Omental fat pad (tissue), 3 donors: ENCODE measurements at regions not wholly inside any gene's neighbourhood (a gene's known extent, or its start where the extent isn't known, plus 50 kb on each side); places are given as distances from the start of the nearest gene placed in this dataset.

Experiments
- ATAC-seq: fragments of 150-250 bp; one replicate; pipeline ENCODE4 v1.9.1; 2016; ENCODE audit warnings: mild to moderate bottlenecking, moderate library complexity; ENCODE audit not compliant: low FRiP score
- DNase-seq: peaks from one replicate; pipeline ENCODE4 v3.0.0-alpha.2; 2019; ENCODE audit warnings: low spot score
- TF ChIP-seq, protein P1 (sequence below), 3 donors: fragments of 450-650 bp; IDR thresholded peaks; one replicate each; pipeline ENCODE4 v1.5.1; 2016 to 2017; ENCODE audit warnings: antibody characterized with exemption in 3 of 3, mild to moderate bottlenecking in 3 of 3, moderate library complexity in 2 of 3

DNA sequence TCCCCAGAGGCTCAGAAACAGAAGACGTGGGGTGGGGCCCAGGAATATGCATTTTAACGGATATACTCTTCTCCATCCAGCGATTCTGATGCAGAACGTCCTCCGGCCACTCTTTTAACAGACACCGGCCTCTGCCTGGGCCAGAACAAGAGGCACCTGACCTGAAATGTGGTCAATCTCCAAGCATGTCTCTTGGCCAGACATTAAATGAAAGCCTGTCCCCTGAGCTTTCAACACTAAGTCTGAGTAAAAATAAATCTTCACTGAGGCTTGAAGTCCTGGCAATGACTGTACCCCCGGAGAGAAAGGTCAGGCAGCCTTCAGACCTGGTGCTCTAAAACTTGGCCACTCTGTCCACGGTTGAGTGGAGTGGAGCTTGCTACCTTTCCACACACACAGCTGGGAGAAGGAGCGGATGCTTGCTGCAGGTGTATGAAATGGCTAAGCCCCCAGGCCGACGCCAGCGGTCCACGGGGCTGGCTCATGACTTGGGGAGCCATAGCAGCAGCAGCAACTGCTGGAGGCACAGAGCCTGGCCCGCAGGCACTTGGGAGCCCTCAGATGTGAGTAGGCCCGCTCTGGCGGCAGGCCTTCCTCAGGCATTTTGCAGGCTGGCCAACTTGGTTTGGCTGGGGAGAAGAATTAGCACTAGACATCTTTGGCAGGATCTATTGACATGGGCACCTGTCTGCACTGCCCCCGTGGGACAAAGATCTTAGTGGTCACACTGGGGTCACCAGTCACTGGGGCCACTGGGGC, 79.7 kb downstream of the TMEM17 start:
- TF ChIP-seq, protein P1, sequence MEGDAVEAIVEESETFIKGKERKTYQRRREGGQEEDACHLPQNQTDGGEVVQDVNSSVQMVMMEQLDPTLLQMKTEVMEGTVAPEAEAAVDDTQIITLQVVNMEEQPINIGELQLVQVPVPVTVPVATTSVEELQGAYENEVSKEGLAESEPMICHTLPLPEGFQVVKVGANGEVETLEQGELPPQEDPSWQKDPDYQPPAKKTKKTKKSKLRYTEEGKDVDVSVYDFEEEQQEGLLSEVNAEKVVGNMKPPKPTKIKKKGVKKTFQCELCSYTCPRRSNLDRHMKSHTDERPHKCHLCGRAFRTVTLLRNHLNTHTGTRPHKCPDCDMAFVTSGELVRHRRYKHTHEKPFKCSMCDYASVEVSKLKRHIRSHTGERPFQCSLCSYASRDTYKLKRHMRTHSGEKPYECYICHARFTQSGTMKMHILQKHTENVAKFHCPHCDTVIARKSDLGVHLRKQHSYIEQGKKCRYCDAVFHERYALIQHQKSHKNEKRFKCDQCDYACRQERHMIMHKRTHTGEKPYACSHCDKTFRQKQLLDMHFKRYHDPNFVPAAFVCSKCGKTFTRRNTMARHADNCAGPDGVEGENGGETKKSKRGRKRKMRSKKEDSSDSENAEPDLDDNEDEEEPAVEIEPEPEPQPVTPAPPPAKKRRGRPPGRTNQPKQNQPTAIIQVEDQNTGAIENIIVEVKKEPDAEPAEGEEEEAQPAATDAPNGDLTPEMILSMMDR (IDR thresholded peaks at IDR 0.05) = no peak
- DNase-seq (no peak), ATAC-seq (no peak)

DNA sequence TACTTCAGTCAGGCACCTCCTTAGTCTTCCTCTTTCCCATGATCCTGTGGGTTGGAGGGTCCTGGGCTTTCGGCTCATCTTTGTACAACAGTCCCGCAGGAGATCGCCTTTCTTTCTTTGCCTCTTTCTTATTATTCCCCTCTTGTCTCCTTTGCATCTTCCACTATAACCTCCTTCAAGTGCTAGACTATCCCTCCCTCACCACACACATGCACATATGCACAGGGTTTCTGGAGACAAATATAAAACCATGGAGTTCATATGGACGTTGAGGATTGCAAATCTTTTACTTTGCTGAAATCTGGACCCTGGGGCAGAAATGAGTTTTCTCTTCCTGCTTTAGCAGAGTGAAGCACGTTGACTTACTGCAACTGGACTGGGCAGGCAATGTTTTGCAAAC, 80.3 kb downstream of the TMEM17 start:
- ATAC-seq (no peak), DNase-seq (no peak)
- TF ChIP-seq, protein P1 (IDR thresholded peaks at IDR 0.05) = no peak

DNA sequence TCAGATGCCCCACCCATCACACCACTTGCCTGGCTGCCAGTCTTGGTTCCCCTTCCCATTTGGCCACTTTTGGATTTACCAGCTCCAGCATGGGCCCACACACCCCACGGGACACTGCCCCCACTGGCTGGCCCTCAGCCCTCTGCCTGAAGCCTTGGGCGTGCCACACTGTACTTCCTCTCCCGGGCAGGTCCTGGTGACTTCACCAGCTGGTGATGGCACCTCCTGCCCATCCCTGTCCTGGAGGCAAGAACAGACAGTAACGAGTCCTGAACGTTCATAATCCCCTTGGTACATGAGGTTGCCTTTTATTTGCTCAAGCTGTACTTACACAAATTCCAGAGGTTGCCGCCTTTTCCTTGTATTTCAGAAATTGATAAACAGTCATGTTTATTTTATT, 81.1 kb downstream of the TMEM17 start:
- DNase-seq (no peak), ATAC-seq (no peak)
- TF ChIP-seq, protein P1 (IDR thresholded peaks at IDR 0.05) = no peak

DNA sequence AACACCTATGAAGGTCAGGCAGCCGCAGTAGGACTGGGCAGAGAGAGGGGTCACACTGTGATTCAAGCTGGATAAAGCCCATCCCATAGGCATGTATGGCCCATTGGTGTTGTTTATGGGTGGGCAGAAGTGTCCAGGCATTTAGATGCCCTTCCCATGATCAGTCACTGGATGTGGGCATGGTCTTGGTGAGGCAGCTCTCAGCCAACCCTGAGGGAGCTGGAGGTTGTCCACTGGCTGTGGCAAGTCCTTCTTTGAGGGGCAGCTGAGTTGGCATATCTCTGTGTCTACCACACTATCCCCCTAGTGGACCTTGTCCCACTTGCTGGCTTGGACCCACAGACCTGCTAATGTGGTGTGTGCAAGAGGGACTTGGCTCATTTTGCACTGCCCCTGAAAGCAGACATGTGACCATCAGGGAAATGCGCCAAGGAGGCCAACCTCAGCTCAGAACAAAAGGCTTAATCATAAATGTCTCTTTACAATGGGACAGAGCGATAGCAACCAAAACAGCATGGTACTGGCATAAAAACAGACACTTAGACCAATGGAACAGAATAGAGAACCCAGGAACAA, 82.0 kb downstream of the TMEM17 start:
- ATAC-seq (no peak), DNase-seq (no peak)
- TF ChIP-seq, protein P1 (IDR thresholded peaks at IDR 0.05) = no peak

DNA sequence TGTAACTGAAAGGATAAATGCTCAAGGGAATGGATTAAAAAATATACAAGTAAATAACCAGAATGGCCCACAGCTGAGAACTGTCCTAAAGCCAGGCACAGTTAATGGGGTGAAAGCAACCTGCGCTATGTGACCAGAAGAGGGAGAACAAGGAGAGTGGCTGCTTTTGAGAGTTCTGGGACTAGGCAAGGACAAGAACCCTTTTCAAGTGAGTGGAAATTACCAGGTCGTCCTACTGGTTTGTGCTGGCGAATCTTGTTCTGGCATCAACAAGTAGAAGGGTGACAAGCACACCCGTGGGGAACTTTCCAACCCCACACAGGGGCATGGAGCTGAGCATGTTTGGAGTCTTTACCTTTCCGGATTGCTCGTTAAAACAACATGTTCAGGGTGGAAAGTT, 82.8 kb downstream of the TMEM17 start:
- TF ChIP-seq, protein P1 (IDR thresholded peaks at IDR 0.05) = no peak
- no peak for DNase-seq
- no peak for ATAC-seq

DNA sequence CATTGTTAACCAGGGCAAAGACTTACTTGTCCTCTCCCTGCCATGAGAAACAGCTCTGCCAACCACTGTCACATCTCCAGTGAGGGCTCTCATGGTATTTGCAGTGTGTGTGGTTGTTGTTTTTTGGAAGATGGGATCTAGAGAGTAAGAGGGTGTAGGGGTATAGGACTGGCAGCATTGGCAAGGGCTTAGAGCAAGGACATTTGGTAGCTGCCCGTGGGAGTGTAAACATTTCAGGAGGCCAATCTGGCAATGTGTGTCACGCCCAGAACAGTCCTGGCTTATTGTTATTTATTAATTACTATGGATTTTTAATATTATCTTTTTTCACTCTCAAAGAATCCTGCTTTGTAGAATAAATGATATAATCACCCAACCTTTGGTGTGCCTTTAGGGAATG, 90.5 kb downstream of the TMEM17 start:
- ATAC-seq (no peak), DNase-seq (no peak)

More for the DNA sequence above, 90.5 kb downstream of the TMEM17 start:
- TF ChIP-seq, protein P1 (IDR thresholded peaks at IDR 0.05) = no peak
